ENCODE measurements at regions not wholly inside any gene's neighbourhood (a gene's known extent, or its start where the extent isn't known, plus 50 kb on each side); places are given as distances from the start of the nearest gene placed in this dataset.
A peak's percentile ranks its signal among the peaks of the same experiment; 100 is the strongest.

GRCh38 chr3:107929088-107929487 is 161.7 kb downstream of the CD47 start:
- TF ChIP-seq CTCF (conservative IDR thresholded peaks at IDR 0.05): no peak
- Mint-ChIP-seq H3K36me3 (ENCODE audit: low read depth) (peaks cover 3% of the 10 kb centered on the region), H3K27me3 (ENCODE audit: low read depth) (peaks cover 12% of the 10 kb centered on the region), H3K4me1 (peaks cover 15% of the 10 kb centered on the region), H3K27ac (ENCODE audit: unreplicated experiment) (no peak overlapping the region), H3K4me3 (no peak overlapping the region), H3K9me3 (peaks cover 9% of the 10 kb centered on the region)
- DNase-seq (ENCODE audit: low read depth, low spot score): no peak

- peak overlapping the region; percentile 94 for H3K4me3 Mint-ChIP-seq
- peaks cover 12% of the 10 kb centered on the region for H3K27me3 Mint-ChIP-seq (ENCODE audit: low read depth)
- no peak for TF ChIP-seq CTCF (conservative IDR thresholded peaks at IDR 0.05)
- H3K9me3 Mint-ChIP-seq: peaks cover 5% of the 10 kb centered on the region
- no peak for DNase-seq (ENCODE audit: low read depth, low spot score)
- H3K36me3 Mint-ChIP-seq (ENCODE audit: low read depth): no peaks in the 10 kb centered on the region
- H3K27ac Mint-ChIP-seq (ENCODE audit: unreplicated experiment): peak overlapping the region; percentile 65
- peaks cover 24% of the 10 kb centered on the region for H3K4me1 Mint-ChIP-seq
Measured at GRCh38 chr3:107928084-107928445, 162.8 kb downstream of the CD47 start.

GRCh38 chr3:107927361-107928083 is 163.3 kb downstream of the CD47 start:
- DNase-seq (ENCODE audit: low read depth, low spot score): peak; percentile 76
- Mint-ChIP-seq H3K27ac (ENCODE audit: unreplicated experiment) (peak overlapping the region; percentile 87), H3K4me1 (peaks cover 24% of the 10 kb centered on the region), H3K36me3 (ENCODE audit: low read depth) (no peaks in the 10 kb centered on the region), H3K9me3 (peaks cover 4% of the 10 kb centered on the region), H3K27me3 (ENCODE audit: low read depth) (peaks cover 12% of the 10 kb centered on the region), H3K4me3 (peak overlapping the region; percentile 94)
- TF ChIP-seq CTCF (conservative IDR thresholded peaks at IDR 0.05): peak; percentile 98

- H3K9me3 Mint-ChIP-seq: peaks cover 4% of the 10 kb centered on the region
- TF ChIP-seq CTCF (conservative IDR thresholded peaks at IDR 0.05): no peak
- no peak for DNase-seq (ENCODE audit: low read depth, low spot score)
- H3K4me3 Mint-ChIP-seq: peak overlapping the region; percentile 9
- H3K27ac Mint-ChIP-seq (ENCODE audit: unreplicated experiment): no peak overlapping the region
- peaks cover 24% of the 10 kb centered on the region for H3K4me1 Mint-ChIP-seq
- no peaks in the 10 kb centered on the region for H3K36me3 Mint-ChIP-seq (ENCODE audit: low read depth)
- H3K27me3 Mint-ChIP-seq (ENCODE audit: low read depth): peaks cover 12% of the 10 kb centered on the region
Measured at GRCh38 chr3:107925851-107926250, 165.0 kb downstream of the CD47 start.

GRCh38 chr3:107921038-107921437 is 169.8 kb downstream of the CD47 start:
- Mint-ChIP-seq H3K4me1 (peaks cover 11% of the 10 kb centered on the region), H3K4me3 (no peak overlapping the region), H3K27ac (ENCODE audit: unreplicated experiment) (peak overlapping the region; percentile 90), H3K9me3 (peaks cover 4% of the 10 kb centered on the region), H3K27me3 (ENCODE audit: low read depth) (no peaks in the 10 kb centered on the region), H3K36me3 (ENCODE audit: low read depth) (no peaks in the 10 kb centered on the region)
- DNase-seq (ENCODE audit: low read depth, low spot score): no peak
- no peak for TF ChIP-seq CTCF (conservative IDR thresholded peaks at IDR 0.05)
